Gastrocnemius medialis (tissue), 4 donors: ENCODE measurements at regions not wholly inside any gene's neighbourhood (a gene's known extent, or its start where the extent isn't known, plus 50 kb on each side); places are given as distances from the start of the nearest gene placed in this dataset.

Source experiments
- ATAC-seq, 2 donors: fragments of 150-250 bp; one replicate each; pipeline ENCODE4 v1.9.1; 2016
- DNase-seq, 2 donors: peaks; one replicate each; pipeline ENCODE4 v3.0.0-alpha.2; 2019
- H3K27ac ChIP-seq, 4 donors: fragments of 200-600 bp; sonication (generic); 1 replicate in 1 of 4; 2 replicates in 3 of 4; pipeline ENCODE4 v1.5.1; 2016 to 2018; ENCODE audit warnings: mild to moderate bottlenecking in 2 of 4, moderate library complexity in 1 of 4
- H3K27me3 ChIP-seq, 3 donors: fragments of 200-600 bp; sonication (generic) in 2 of 3; 1 replicate in 1 of 3; 2 replicates in 2 of 3; pipeline versions ENCODE4 v1.5.1 to v1.6.0; 2016 to 2019; ENCODE audit warnings: mild to moderate bottlenecking in 1 of 3, moderate library complexity in 1 of 3
- H3K36me3 ChIP-seq, 2 donors: fragments of 200-600 bp; sonication (generic) in 1 of 2; one replicate each; pipeline ENCODE4 v1.5.1; 2017 to 2018
- H3K4me1 ChIP-seq, 2 donors: fragments of 200-600 bp; sonication (generic) in 1 of 2; one replicate each; pipeline ENCODE4 v1.5.1; 2016 to 2017; ENCODE audit warnings: mild to moderate bottlenecking in 2 of 2
- H3K4me3 ChIP-seq, 4 donors: fragments of 200-600 bp; sonication (generic) in 3 of 4; 1 replicate in 1 of 4; 2 replicates in 3 of 4; pipeline ENCODE4 v1.5.1; 2016 to 2019; ENCODE audit warnings: mild to moderate bottlenecking in 2 of 4
- H3K9me3 ChIP-seq, 3 donors: fragments of 200-600 bp; sonication (generic) in 2 of 3; 1 replicate in 1 of 3; 2 replicates in 2 of 3; pipeline ENCODE4 v1.5.1; 2016 to 2019
- POLR2A ChIP-seq, 2 donors: fragments of 450-650 bp; IDR thresholded peaks; one replicate each; pipeline ENCODE4 v1.6.1; 2017; ENCODE audit warnings: antibody characterized with exemption in 2 of 2, mild to moderate bottlenecking in 2 of 2, moderate library complexity in 2 of 2
- in situ Hi-C, 4 donors: fragments of 200-750 bp; cut with MboI; loops; one replicate each; pipeline versions ENCODE4 v1.15.0 to v1.8.0; 2017; ENCODE audit warnings: low sequenced_read_pairs in 4 of 4
- intact Hi-C: fragments of 100-400 bp; cut with DNase I; formaldehyde crosslinking; loops from one replicate; pipeline ENCODE4 v1.15.1; 2023; ENCODE audit warnings: low total_unique reads
- TF ChIP-seq, protein P1 (sequence below), 5 experiments: fragments of 450-650 bp in 3 of 5; fragments of 200-600 bp in 2 of 5; sonication (generic) in 2 of 5; IDR thresholded peaks in 4 of 5; conservative IDR thresholded peaks in 1 of 5; 1 replicate in 4 of 5; 2 replicates in 1 of 5; pipeline ENCODE4 v1.5.1; 2016 to 2019; ENCODE audit warnings: antibody characterized with exemption in 5 of 5, mild to moderate bottlenecking in 3 of 5, moderate library complexity in 3 of 5

DNA sequence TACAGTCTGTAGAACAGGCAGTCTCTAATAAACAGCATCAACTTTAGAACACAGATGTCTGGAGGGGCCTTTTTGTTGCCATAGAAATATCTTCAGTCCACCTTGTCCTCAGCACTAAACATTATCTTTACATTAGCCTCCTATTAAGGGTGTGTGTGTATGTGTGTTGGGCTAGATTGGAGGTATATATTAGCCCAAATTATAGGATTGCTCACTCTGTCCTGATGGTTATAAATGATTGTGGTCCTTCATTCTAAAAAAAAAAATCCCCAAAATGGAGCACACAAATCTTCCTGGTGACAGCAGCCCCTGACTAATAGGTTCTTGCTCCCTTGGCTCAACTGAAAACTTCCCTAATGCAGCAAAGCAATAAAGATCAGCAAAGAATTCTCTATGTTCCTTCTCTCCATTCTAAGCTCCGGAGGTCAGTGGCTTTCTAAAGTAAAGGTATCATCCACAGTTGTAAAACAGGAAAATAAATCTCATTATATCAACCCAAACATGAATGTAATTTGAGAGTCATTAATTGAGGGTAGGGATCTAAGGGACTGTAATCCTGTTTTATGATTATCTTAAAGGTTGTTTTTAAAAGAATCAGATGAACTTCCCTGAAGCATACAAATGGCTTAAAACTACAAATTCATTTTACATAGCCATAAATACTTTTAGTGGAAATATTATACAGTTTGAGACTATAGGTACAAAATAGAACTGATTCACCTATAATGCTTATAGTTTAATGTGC, 232.7 kb downstream of the KLF12 start:
- TF ChIP-seq, protein P1, sequence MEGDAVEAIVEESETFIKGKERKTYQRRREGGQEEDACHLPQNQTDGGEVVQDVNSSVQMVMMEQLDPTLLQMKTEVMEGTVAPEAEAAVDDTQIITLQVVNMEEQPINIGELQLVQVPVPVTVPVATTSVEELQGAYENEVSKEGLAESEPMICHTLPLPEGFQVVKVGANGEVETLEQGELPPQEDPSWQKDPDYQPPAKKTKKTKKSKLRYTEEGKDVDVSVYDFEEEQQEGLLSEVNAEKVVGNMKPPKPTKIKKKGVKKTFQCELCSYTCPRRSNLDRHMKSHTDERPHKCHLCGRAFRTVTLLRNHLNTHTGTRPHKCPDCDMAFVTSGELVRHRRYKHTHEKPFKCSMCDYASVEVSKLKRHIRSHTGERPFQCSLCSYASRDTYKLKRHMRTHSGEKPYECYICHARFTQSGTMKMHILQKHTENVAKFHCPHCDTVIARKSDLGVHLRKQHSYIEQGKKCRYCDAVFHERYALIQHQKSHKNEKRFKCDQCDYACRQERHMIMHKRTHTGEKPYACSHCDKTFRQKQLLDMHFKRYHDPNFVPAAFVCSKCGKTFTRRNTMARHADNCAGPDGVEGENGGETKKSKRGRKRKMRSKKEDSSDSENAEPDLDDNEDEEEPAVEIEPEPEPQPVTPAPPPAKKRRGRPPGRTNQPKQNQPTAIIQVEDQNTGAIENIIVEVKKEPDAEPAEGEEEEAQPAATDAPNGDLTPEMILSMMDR (IDR thresholded peaks at IDR 0.05 in 4 of 5, conservative IDR thresholded peaks at IDR 0.05 in 1 of 5): no peak
- no peak for TF ChIP-seq POLR2A (IDR thresholded peaks at IDR 0.05)
- Histone ChIP-seq H3K4me3 (no peak overlapping the region), H3K27me3 (no peaks in the 10 kb centered on the region), H3K27ac (no peak overlapping the region), H3K9me3 (no peaks in the 10 kb centered on the region), H3K4me1 (no peaks in the 10 kb centered on the region), H3K36me3 (no peaks in the 10 kb centered on the region)
- in situ Hi-C loops: no loop called here
- ATAC-seq: no peak
- intact Hi-C loops: no loop called here
- no peak for DNase-seq

- Histone ChIP-seq H3K9me3 (no peaks in the 10 kb centered on the region), H3K4me3 (no peak overlapping the region), H3K4me1 (no peaks in the 10 kb centered on the region), H3K27ac (no peak overlapping the region), H3K27me3 (no peaks in the 10 kb centered on the region), H3K36me3 (no peaks in the 10 kb centered on the region)
- DNase-seq: no peak
- no peak for ATAC-seq
- intact Hi-C loops: no loop called here
- in situ Hi-C loops: no loop called here
- TF ChIP-seq POLR2A (IDR thresholded peaks at IDR 0.05): no peak
- TF ChIP-seq, protein P1 (IDR thresholded peaks at IDR 0.05 in 4 of 5, conservative IDR thresholded peaks at IDR 0.05 in 1 of 5): no peak
Measured at GRCh38 chr13:73900591-73900990, 233.6 kb downstream of the KLF12 start.

- intact Hi-C loops (no loop called here), in situ Hi-C loops (no loop called here)
- Histone ChIP-seq H3K27me3 (no peaks in the 10 kb centered on the region), H3K9me3 (no peaks in the 10 kb centered on the region), H3K36me3 (no peaks in the 10 kb centered on the region), H3K27ac (no peak overlapping the region), H3K4me1 (no peaks in the 10 kb centered on the region), H3K4me3 (no peak overlapping the region)
- ATAC-seq: no peak
- DNase-seq: no peak
- TF ChIP-seq, protein P1 (IDR thresholded peaks at IDR 0.05 in 4 of 5, conservative IDR thresholded peaks at IDR 0.05 in 1 of 5): no peak
- TF ChIP-seq POLR2A (IDR thresholded peaks at IDR 0.05): no peak
Measured at GRCh38 chr13:73898899-73899298, 235.3 kb downstream of the KLF12 start.

DNA sequence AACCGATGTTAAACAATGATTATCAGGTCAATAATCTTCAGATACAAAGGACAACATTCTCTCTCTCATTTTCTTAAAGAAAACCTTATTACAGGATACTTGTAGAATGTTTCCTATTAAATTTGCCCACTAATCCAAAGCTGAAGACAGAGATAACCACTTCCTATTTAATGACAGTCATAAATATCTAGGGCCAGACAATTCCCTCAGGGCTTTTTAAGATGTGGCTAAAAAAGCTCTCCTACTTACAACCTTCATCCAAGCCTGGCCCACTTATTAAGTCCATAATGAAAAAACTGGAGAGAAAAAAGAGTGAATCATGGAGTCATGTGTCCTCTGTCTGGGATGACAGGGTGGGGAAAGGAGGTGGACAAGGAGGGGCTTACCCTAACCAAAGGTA, 235.9 kb downstream of the KLF12 start:
- intact Hi-C loops: no loop called here
- Histone ChIP-seq H3K27ac (no peak overlapping the region), H3K4me1 (no peaks in the 10 kb centered on the region), H3K4me3 (no peak overlapping the region), H3K27me3 (no peaks in the 10 kb centered on the region), H3K9me3 (no peaks in the 10 kb centered on the region), H3K36me3 (no peaks in the 10 kb centered on the region)
- DNase-seq (no peak), ATAC-seq (no peak)
- in situ Hi-C loops: no loop called here
- TF ChIP-seq, protein P1 (IDR thresholded peaks at IDR 0.05 in 4 of 5, conservative IDR thresholded peaks at IDR 0.05 in 1 of 5): no peak
- no peak for TF ChIP-seq POLR2A (IDR thresholded peaks at IDR 0.05)
